Fibroblast of the aortic adventitia (primary cell): ENCODE measurements at regions not wholly inside any gene's neighbourhood (a gene's known extent, or its start where the extent isn't known, plus 50 kb on each side); places are given as distances from the start of the nearest gene placed in this dataset.
A peak's percentile ranks its signal among the peaks of the same experiment; 100 is the strongest.

ENCODE experiments used
- DNase-seq: peaks from one replicate; pipeline ENCODE4 v3.0.0-alpha.2; 2010; ENCODE audit warnings: low read depth
- H3K4me3 ChIP-seq: 2 replicates; pipeline ENCODE4 v1.5.1; 2011; ENCODE audit warnings: low read depth, mild to moderate bottlenecking, control low read depth, low read length, moderate library complexity
- TF ChIP-seq, protein P1 (sequence below): IDR thresholded peaks from 2 replicates; pipeline ENCODE4 v1.5.1; 2011; ENCODE audit warnings: mild to moderate bottlenecking, low read length, control low read depth, inconsistent platforms; ENCODE audit not compliant: insufficient read depth

DNA sequence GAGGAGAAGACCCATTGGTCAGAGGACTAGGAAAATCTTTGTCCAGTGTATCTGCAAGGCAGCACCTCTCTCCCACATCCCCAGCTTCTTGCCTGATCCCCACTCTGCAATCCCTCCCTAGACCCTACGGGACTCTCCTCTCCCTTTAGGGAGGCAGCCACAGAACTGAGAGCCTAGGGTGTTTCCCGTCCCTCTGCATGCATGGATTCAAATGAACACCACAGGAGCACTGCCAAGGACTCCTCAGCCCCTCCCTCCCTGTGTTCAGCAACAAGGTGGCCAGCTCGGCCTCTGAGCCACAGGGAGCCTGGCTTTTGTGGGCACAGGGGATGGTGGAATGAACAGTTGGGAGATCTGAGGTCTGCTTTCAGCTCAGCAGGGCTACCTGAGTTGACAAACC lies 117.1 kb downstream of the TXNL1 start:
- DNase-seq = no peak
- TF ChIP-seq, protein P1, sequence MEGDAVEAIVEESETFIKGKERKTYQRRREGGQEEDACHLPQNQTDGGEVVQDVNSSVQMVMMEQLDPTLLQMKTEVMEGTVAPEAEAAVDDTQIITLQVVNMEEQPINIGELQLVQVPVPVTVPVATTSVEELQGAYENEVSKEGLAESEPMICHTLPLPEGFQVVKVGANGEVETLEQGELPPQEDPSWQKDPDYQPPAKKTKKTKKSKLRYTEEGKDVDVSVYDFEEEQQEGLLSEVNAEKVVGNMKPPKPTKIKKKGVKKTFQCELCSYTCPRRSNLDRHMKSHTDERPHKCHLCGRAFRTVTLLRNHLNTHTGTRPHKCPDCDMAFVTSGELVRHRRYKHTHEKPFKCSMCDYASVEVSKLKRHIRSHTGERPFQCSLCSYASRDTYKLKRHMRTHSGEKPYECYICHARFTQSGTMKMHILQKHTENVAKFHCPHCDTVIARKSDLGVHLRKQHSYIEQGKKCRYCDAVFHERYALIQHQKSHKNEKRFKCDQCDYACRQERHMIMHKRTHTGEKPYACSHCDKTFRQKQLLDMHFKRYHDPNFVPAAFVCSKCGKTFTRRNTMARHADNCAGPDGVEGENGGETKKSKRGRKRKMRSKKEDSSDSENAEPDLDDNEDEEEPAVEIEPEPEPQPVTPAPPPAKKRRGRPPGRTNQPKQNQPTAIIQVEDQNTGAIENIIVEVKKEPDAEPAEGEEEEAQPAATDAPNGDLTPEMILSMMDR = no peak
- no peak overlapping the region for H3K4me3 ChIP-seq

DNA sequence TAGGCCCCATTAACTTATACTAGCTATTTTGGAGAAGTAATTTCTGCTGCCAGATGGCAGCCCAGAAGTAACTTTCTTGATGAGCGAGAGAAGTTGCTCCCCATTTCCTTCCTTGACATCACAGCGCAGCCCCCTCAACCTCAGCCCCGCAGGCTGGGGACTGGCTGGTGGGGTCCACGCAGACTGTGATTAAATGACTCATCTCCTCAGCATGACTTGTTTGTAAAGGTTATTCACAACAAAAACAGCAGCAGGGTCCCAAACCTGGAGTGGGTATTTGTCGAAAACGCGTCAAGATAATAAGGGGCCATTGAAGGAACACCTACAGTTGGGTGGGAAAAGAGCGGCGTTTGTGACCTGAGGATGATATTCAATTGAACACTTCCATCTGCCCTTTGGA lies 120.6 kb downstream of the TXNL1 start:
- DNase-seq = no peak
- TF ChIP-seq, protein P1 = no peak
- no peak overlapping the region for H3K4me3 ChIP-seq

DNA sequence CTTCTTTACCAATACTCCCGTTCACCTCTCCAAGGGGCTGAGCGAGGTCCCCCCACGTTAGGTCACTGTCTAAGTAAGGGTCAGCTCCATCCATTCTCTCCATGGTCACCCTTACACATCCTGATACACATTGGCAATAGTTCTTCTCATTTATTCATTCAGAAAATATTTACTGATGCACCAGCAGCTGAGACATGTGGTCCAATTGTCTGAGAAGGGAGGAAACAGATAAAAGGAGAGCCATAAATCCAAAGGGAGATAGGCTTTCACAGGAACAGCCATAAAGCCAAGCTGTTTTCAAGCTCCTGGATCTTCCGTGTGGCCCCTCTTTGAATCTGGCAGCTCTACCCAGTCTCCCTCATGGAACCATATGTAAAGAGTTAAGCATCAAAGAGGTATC lies 121.2 kb downstream of the TXNL1 start:
- no peak overlapping the region for H3K4me3 ChIP-seq
- TF ChIP-seq, protein P1 = no peak
- peak; percentile 28 for DNase-seq

DNA sequence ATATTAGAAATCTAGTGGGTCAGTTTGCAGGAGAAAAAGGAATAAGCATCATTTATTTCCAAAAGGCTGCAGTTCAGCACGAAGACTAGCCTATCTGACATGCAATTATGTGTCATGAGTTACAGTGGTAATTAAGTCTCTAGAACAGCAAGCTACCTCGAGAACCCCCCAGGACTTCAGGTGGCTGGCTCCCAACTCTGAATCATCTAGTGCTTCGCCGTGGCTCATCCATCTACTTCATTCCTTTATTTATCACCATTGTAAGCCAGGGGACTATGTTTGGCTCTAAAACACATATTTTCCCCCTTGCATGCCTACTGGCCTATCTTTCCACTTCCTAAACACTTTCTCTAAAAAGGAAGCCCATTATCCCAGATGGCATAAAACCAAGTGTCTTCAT lies 121.6 kb downstream of the TXNL1 start:
- peak; percentile 66 for DNase-seq
- TF ChIP-seq, protein P1 = no peak
- no peak overlapping the region for H3K4me3 ChIP-seq

DNA sequence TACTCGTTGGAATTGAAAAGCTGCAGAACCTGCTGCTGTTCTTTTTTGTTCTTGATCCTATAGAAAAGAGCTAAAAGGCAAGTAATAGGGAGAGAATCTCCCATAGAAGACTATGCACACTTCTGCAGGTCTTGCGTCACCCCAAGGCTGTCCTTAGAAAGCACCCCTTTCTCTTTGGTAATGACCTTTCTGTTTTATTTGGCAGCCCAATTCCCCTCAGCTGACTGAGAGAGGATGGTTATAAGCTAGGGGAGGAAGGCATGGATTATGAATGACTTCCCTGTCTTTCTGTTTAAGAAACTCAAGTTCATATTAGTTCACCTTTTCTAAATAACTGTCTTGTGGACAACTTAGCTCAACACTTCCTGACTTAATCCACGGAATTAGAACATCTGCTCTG lies 122.9 kb downstream of the TXNL1 start:
- H3K4me3 ChIP-seq = no peak overlapping the region
- DNase-seq = no peak
- TF ChIP-seq, protein P1 = no peak

DNA sequence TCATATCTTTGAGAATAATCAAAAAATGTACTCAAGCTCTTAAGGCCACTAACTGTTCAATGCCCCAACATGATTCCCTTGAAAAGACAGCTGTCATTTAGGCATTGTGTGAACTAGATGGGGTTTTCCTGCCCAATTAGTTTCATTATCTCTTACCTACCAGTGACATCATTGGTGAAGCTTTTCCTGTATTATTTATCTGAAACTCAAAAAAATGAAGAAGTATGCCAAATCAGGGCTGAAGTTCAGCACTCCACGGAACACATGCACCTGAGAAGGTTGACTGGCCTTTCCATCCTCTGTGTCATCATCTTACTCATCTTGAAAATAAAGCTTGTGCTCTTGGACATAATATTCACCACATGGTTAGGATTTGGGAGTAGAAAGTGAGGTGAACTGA lies 126.4 kb downstream of the TXNL1 start:
- DNase-seq = no peak
- H3K4me3 ChIP-seq = no peak overlapping the region
- TF ChIP-seq, protein P1 = no peak

DNA sequence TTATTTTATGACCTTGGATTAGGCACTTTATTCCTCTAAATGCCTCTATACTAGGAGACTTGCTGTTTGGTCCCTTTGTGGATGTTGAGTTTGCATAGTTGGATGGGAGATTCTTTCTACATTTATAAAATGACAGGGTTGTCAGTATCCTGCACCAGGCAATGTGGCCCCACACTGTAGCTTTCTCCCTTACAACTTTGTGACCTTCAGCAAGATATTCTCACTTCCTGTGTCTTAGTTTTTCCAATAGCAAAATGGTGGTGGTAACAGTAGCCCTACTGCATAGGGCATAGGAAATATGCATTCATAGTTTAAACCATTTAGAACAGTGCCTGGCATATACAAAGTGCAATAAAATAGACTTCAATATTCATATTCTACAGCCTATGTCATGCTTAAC lies 128.3 kb downstream of the TXNL1 start:
- TF ChIP-seq, protein P1 = no peak
- no peak for DNase-seq
- no peak overlapping the region for H3K4me3 ChIP-seq
